ENCODE measurements at regions not wholly inside any gene's neighbourhood (a gene's known extent, or its start where the extent isn't known, plus 50 kb on each side); places are given as distances from the start of the nearest gene placed in this dataset.

DNA sequence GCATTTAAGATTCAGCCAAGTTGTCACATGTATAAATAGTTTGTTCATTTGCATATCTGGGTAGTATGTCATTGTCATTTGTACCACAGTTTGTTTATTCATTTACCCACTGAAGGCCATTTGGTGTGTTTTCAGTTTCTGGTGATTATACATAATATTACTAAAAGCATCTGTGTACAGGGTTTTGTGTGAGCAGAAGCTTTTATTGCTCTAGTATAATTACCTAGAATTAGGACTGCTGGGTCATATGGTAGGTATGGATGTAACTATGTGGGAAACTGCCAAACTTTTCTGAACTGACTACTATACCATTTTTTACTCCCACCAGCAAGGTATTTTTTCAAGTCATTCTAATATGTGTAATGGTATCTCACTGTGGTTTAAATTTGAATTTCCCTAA lies 584.0 kb upstream of the GHITM start:
- TF ChIP-seq CTCF (conservative IDR thresholded peaks at IDR 0.05; ENCODE audit: low read depth, low read length) (no peak), EZH2phosphoT487 (IDR thresholded peaks at IDR 0.05; ENCODE audit: borderline replicate concordance, low read length) (no peak)

Measured in PC-3 (cell line).